ENCODE measurements at regions not wholly inside any gene's neighbourhood (a gene's known extent, or its start where the extent isn't known, plus 50 kb on each side); places are given as distances from the start of the nearest gene placed in this dataset.

- POLR2A ChIA-PET, result no interaction called here
- H3K4me2 ChIP-seq (ENCODE audit: low read length), result no peak overlapping the region
- peaks cover 4 to 8% of the 10 kb centered on the region in 2 experiments; a peak in 3 of 4 replicates for H3K4me1 ChIP-seq (ENCODE audit: control insufficient read depth in 1 of 2, insufficient read depth in 2 of 2, low read length in 2 of 2)
- ATAC-seq (no peak), DNase-seq (ENCODE audit: low read depth, low spot score) (no peak)
- no TSS peak for BruUV-seq (replicated peaks)
- H2AFZ ChIP-seq (ENCODE audit: low read depth, low read length, poor library complexity, severe bottlenecking), result no peak overlapping the region
- peaks cover 3% of the 10 kb centered on the region; the same call in 1 of the 2 replicates for H3K27me3 ChIP-seq (ENCODE audit: insufficient read depth, low read length)
- no peaks in the 10 kb centered on the region for H3K9me2 ChIP-seq (ENCODE audit: insufficient read depth)
- no peaks in the 10 kb centered on the region for H4K20me1 ChIP-seq (ENCODE audit: insufficient read depth)
- no peak overlapping the region for H3K27ac ChIP-seq (ENCODE audit: low read depth, low read length)
- H3K36me3 ChIP-seq (ENCODE audit: control insufficient read depth in 1 of 2, insufficient read depth in 2 of 2, low read length in 2 of 2), result no peaks in the 10 kb centered on the region
- intact Hi-C loops (cut with micrococcal nuclease), result loop anchor here (10.0 kb wide), 1 partner anchor 525 kb away; no protein-coding TSS in a partner anchor
- no peaks in the 10 kb centered on the region for H3K79me2 ChIP-seq (ENCODE audit: insufficient read depth, low read length)
- no peaks in the 10 kb centered on the region for H3K9me3 ChIP-seq (ENCODE audit: control insufficient read depth in 1 of 2, insufficient read depth in 1 of 2, low read depth in 1 of 2, low read length in 2 of 2)
- no peak overlapping the region for H3K9ac ChIP-seq (ENCODE audit: low read length)
- RAD21 ChIA-PET (ENCODE audit: low non-redundant PET in 1 of 2, low total read pairs in 2 of 2, uncharacterized antibody in 2 of 2, unreplicated experiment in 2 of 2), result no interaction called here
- TF ChIP-seq CTCF (IDR thresholded peaks at IDR 0.05 in 2 of 3, conservative IDR thresholded peaks at IDR 0.05 in 1 of 3; ENCODE audit: borderline replicate concordance in 1 of 3, insufficient read depth in 1 of 3, low read depth in 2 of 3, low read length in 2 of 3), result no peak
- TF ChIP-seq SRF (IDR thresholded peaks at IDR 0.05; ENCODE audit: low read depth), result no peak
- no peak for TF ChIP-seq ZBTB33 (IDR thresholded peaks at IDR 0.05; ENCODE audit: extremely low read depth, insufficient replicate concordance, low read length)
- TF ChIP-seq REST (IDR thresholded peaks at IDR 0.05; ENCODE audit: low read depth), result no peak
- no peak for TF ChIP-seq POLR2AphosphoS5 (IDR thresholded peaks at IDR 0.05; ENCODE audit: low read depth, low read length)
- no peak for TF ChIP-seq YY1 (IDR thresholded peaks at IDR 0.05; ENCODE audit: extremely low read depth, insufficient replicate concordance, low read depth, low read length)
- TF ChIP-seq RAD21 (IDR thresholded peaks at IDR 0.05; ENCODE audit: low read depth), result no peak
- no peak for TF ChIP-seq JUND (IDR thresholded peaks at IDR 0.05)
- TF ChIP-seq EZH2 (IDR thresholded peaks at IDR 0.05), result no peak
- TF ChIP-seq CEBPB (IDR thresholded peaks at IDR 0.05; ENCODE audit: low read depth), result no peak
- TF ChIP-seq FOSL1 (IDR thresholded peaks at IDR 0.05; ENCODE audit: low read depth), result no peak
- no peak for TF ChIP-seq ELF1 (IDR thresholded peaks at IDR 0.05; ENCODE audit: borderline replicate concordance, low read depth)
- TF ChIP-seq MAX (IDR thresholded peaks at IDR 0.05), result no peak
- TF ChIP-seq ZFX (IDR thresholded peaks at IDR 0.05), result no peak
- H3K4me3 ChIP-seq (replicated peaks in 1 of 2; ENCODE audit: low read depth in 1 of 2, low read length in 2 of 2), result no peak overlapping the region
- CTCF ChIA-PET, result interaction anchor here (1.8 to 3.2 kb wide), 3 partner anchors 9 to 83 kb away, joined by 6 to 12 read pairs (median 7); no protein-coding TSS in a partner anchor
Measured at GRCh38 chr5:174409971-174410370, 314.4 kb upstream of the MSX2 start.

All from HCT116 (cell line).